ENCODE measurements at regions not wholly inside any gene's neighbourhood (a gene's known extent, or its start where the extent isn't known, plus 50 kb on each side); places are given as distances from the start of the nearest gene placed in this dataset.
A peak's percentile ranks its signal among the peaks of the same experiment; 100 is the strongest.
"Not testable (repeated sequence)": the region's sequence is repeated elsewhere in the genome, so short reads cannot be mapped to it uniquely, and the experiment has no call there.

GRCh38 chr3:197459571-197459970, 96.2 kb downstream of the BDH1 start:
- not testable (repeated sequence) for DNase-seq

GRCh38 chr3:197458906-197459470, 96.8 kb downstream of the BDH1 start:
- DNase-seq, result no peak

GRCh38 chr3:197458179-197458707, 97.5 kb downstream of the BDH1 start:
- no peak for DNase-seq

GRCh38 chr3:197456261-197457091, 99.3 kb downstream of the BDH1 start:
- peak; percentile 93 for DNase-seq

GRCh38 chr3:197454841-197455240, 100.9 kb downstream of the BDH1 start:
- DNase-seq, result not testable (repeated sequence)

GRCh38 chr3:197454014-197454413, 101.8 kb downstream of the BDH1 start:
- no peak for DNase-seq

- DNase-seq, result no peak
Measured at GRCh38 chr3:197450810-197451209, 105.0 kb downstream of the BDH1 start.

- no peak for DNase-seq
Measured at GRCh38 chr3:197450308-197450707, 105.5 kb downstream of the BDH1 start.

- DNase-seq, result not testable (repeated sequence)
Measured at GRCh38 chr3:197449181-197449580, 106.6 kb downstream of the BDH1 start.

- DNase-seq, result not testable (repeated sequence)
Measured at GRCh38 chr3:197447781-197448180, 108.0 kb downstream of the BDH1 start.

GRCh38 chr3:197447057-197447456, 108.7 kb downstream of the BDH1 start:
- DNase-seq, result no peak

GRCh38 chr3:197446700-197447056, 109.1 kb downstream of the BDH1 start:
- no peak for DNase-seq

- DNase-seq, result no peak
Measured at GRCh38 chr3:197445896-197446699, 109.7 kb downstream of the BDH1 start.

GRCh38 chr3:197444793-197445379, 110.9 kb downstream of the BDH1 start:
- no peak for DNase-seq

- no peak for DNase-seq
Measured at GRCh38 chr3:197443506-197443905, 112.3 kb downstream of the BDH1 start.

- no peak for DNase-seq
Measured at GRCh38 chr3:197440717-197441303, 115.0 kb downstream of the BDH1 start.

- no peak for DNase-seq
Measured at GRCh38 chr3:197438906-197439305, 116.9 kb downstream of the BDH1 start.

GRCh38 chr3:197435426-197435825, 120.3 kb downstream of the BDH1 start:
- no peak for DNase-seq

- no peak for DNase-seq
Measured at GRCh38 chr3:197434830-197435229, 120.9 kb downstream of the BDH1 start.

GRCh38 chr3:197432384-197433127, 123.2 kb downstream of the BDH1 start:
- no peak for DNase-seq

GRCh38 chr3:197431346-197431910, 124.3 kb downstream of the BDH1 start:
- peak; percentile 33 for DNase-seq

GRCh38 chr3:197430934-197431333, 124.8 kb downstream of the BDH1 start:
- DNase-seq, result peak; percentile 70
